ENCODE measurements at regions not wholly inside any gene's neighbourhood (a gene's known extent, or its start where the extent isn't known, plus 50 kb on each side); places are given as distances from the start of the nearest gene placed in this dataset.

DNA sequence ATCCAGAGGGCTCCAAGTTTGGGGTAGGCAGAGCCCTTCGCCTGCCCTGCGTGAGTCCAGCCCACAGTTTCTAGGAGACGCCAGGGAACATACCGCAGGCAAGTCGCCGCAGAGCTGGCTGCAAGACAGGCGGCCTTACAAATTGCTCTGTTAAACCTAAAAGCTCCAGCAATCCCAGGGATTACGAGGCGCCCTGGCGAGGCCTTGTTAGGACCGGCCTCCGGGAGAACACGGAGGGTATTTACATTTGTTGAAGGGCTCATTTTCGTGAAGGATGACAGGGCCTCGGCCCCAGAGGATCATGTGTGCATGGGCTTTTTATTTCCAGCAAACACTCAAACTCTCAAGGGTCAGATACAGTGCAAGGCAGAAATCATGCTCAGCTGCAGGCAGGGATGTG is 77.6 kb upstream of the FOXF1 start:
- Histone ChIP-seq H3K9me3 (no peaks in the 10 kb centered on the region), H3K27ac (no peak overlapping the region), H3K4me3 (replicated peaks in 1 of 3) (no peak overlapping the region), H3K27me3 (no peaks in the 10 kb centered on the region), H3K4me1 (no peaks in the 10 kb centered on the region), H3K36me3 (no peaks in the 10 kb centered on the region)
- no peak for DNase-seq
- intact Hi-C loops (cut with DNase I) = no loop called here
- no peak for TF ChIP-seq CTCF (IDR thresholded peaks at IDR 0.05)
- no peak for TF ChIP-seq POLR2A (IDR thresholded peaks at IDR 0.05)
- WGBS, 2 donors = 44 to 63% methylated on average over 10 to 15 of the region's 15 CpGs

DNA sequence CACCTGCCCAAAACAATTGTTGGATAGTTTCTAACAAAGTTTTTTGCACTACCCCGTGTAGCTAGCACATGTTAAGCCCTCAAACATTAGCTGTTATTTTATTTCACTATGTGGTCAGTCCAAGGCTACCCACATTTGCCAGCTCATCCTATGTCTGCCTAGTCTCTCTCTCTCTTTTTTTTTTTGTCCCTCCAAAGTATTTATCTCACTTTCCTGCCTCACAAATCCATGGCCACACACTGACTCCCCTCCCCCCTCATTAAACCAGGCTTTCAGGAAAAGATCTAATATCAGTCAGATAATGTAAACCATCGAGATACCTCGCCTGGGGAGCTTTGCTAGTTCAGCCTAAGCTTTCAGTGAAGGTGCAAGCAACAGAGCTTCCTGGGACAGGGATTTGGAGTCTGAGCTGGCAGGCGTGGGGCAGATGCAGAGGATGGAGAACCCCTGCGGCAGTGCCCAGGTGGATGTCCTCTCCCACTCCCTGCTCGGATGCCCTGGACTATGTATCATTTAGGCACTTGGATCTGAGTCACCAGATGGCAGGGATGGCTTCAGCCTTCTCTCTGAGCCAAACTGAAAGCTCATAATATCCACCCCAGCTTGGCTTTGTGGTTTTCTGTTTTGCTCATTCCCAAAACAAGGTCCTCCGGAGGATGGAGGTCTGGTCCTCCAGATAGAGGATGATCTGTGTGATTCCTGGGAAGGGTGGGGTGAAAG is 73.7 kb upstream of the FOXF1 start:
- H3K27me3 ChIP-seq = no peaks in the 10 kb centered on the region
- H3K4me3 ChIP-seq (replicated peaks in 1 of 3) = no peak overlapping the region
- intact Hi-C loops (cut with DNase I) = no loop called here
- no peaks in the 10 kb centered on the region for H3K4me1 ChIP-seq
- no peak for DNase-seq
- H3K9me3 ChIP-seq = no peaks in the 10 kb centered on the region
- H3K27ac ChIP-seq = no peak overlapping the region
- TF ChIP-seq POLR2A (IDR thresholded peaks at IDR 0.05) = no peak
- no peak for TF ChIP-seq CTCF (IDR thresholded peaks at IDR 0.05)
- no peaks in the 10 kb centered on the region for H3K36me3 ChIP-seq
- WGBS, 2 donors = 67 to 75% methylated on average over 7 of the region's 7 CpGs

DNA sequence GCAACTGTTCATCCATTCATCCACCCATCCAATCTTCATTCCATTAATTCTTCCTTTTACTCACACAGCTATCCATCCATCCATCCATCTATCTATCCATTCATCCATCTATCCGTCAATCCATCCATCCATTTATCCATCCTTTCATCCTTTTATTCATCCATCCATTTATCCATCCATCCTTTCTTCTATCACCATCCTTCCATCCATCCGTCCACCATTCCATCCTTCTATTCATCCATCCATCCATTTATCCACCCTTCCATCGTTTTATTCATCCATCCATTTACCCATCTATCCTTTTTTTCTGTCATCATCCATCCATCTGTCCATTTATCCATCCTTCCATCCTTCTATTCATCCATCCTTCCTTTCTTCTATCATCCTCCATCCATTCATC is 73.0 kb upstream of the FOXF1 start:
- H3K9me3 ChIP-seq = no peaks in the 10 kb centered on the region
- H3K27me3 ChIP-seq = no peaks in the 10 kb centered on the region
- no peak for DNase-seq
- intact Hi-C loops (cut with DNase I) = no loop called here
- H3K4me1 ChIP-seq = no peaks in the 10 kb centered on the region
- H3K36me3 ChIP-seq = no peaks in the 10 kb centered on the region
- WGBS, 2 donors = 79 to 83% methylated on average over 3 of the region's 3 CpGs
- no peak overlapping the region for H3K27ac ChIP-seq
- TF ChIP-seq CTCF (IDR thresholded peaks at IDR 0.05) (no peak), POLR2A (IDR thresholded peaks at IDR 0.05) (no peak)
- no peak overlapping the region for H3K4me3 ChIP-seq (replicated peaks in 1 of 3)

GRCh38 chr16:86442703-86443102 is 67.6 kb upstream of the FOXF1 start:
- H3K9me3 ChIP-seq = no peaks in the 10 kb centered on the region
- TF ChIP-seq POLR2A (IDR thresholded peaks at IDR 0.05) = no peak
- no peak for TF ChIP-seq CTCF (IDR thresholded peaks at IDR 0.05)
- H3K36me3 ChIP-seq = no peaks in the 10 kb centered on the region
- no peaks in the 10 kb centered on the region for H3K4me1 ChIP-seq
- H3K27me3 ChIP-seq = no peaks in the 10 kb centered on the region
- H3K27ac ChIP-seq = no peak overlapping the region
- 50 to 74% methylated on average over 9 of the region's 9 CpGs for WGBS, 2 donors
- no peak for DNase-seq
- H3K4me3 ChIP-seq (replicated peaks in 1 of 3) = no peak overlapping the region
- intact Hi-C loops (cut with DNase I) = no loop called here

GRCh38 chr16:86443508-86444147 is 66.7 kb upstream of the FOXF1 start:
- 83 to 84% methylated on average over 21 of the region's 21 CpGs for WGBS, 2 donors
- no peak for DNase-seq
- H3K9me3 ChIP-seq = no peaks in the 10 kb centered on the region
- TF ChIP-seq CTCF (IDR thresholded peaks at IDR 0.05) = no peak
- no peak for TF ChIP-seq POLR2A (IDR thresholded peaks at IDR 0.05)
- H3K36me3 ChIP-seq = no peaks in the 10 kb centered on the region
- no peaks in the 10 kb centered on the region for H3K27me3 ChIP-seq
- no peak overlapping the region for H3K4me3 ChIP-seq (replicated peaks in 1 of 3)
- H3K27ac ChIP-seq = no peak overlapping the region
- no peaks in the 10 kb centered on the region for H3K4me1 ChIP-seq
- intact Hi-C loops (cut with DNase I) = no loop called here
